Panc1 (cell line): ENCODE measurements at regions not wholly inside any gene's neighbourhood (a gene's known extent, or its start where the extent isn't known, plus 50 kb on each side); places are given as distances from the start of the nearest gene placed in this dataset.

Source experiments
- ATAC-seq: fragments of 200-7000 bp; cut with Tn5 transposase; 2 replicates; pipeline ENCODE4 v1.9.1; 2020; ENCODE audit warnings: mild to moderate bottlenecking, moderate library complexity
- BruUV-seq: library from RNA; stranded (reverse); fragments of 400-500 nt; replicated peaks from 2 replicates; lab custom pipeline; 2021; lab: Mats Ljungman, UMichigan
- CTCF ChIA-PET: fragments of 300-600 bp; sonication (Branson Sonifier 250); formaldehyde crosslinking; loops from one replicate; lab custom pipeline; 2022; ENCODE audit warnings: antibody characterized with exemption; lab: Charles Lee
- POLR2A ChIA-PET: fragments of 300-600 bp; sonication (Branson Sonifier 250); formaldehyde crosslinking; loops from one replicate; lab custom pipeline; 2022; ENCODE audit warnings: antibody characterized with exemption; lab: Charles Lee
- DNase-seq: peaks from one replicate; pipeline ENCODE4 v3.0.0-alpha.2; 2010; ENCODE audit warnings: low read depth, low spot score
- H3K27ac ChIP-seq: 2 replicates; pipeline ENCODE4 v1.5.1; 2011; ENCODE audit warnings: mild to moderate bottlenecking, low read length, inconsistent platforms
- H3K27me3 ChIP-seq: fragments of 200-500 bp; sonication (Bioruptor generic); 2 replicates; pipeline ENCODE4 v1.6.0; 2014; ENCODE audit warnings: low read length, inconsistent platforms; ENCODE audit not compliant: control insufficient read depth, insufficient read depth
- H3K36me3 ChIP-seq: fragments of 200-500 bp; sonication (Bioruptor generic); 2 replicates; pipeline ENCODE4 v1.5.1; 2014; ENCODE audit warnings: inconsistent platforms, mild to moderate bottlenecking, low read length, moderate library complexity; ENCODE audit not compliant: control insufficient read depth, insufficient read depth
- H3K4me1 ChIP-seq: 2 replicates; pipeline ENCODE4 v1.5.1; 2011; ENCODE audit warnings: inconsistent platforms, mild to moderate bottlenecking, low read length, moderate library complexity; ENCODE audit not compliant: control insufficient read depth, insufficient read depth
- H3K4me3 ChIP-seq, 2 experiments: 2 replicates each; pipeline ENCODE4 v1.5.1; 2011 to 2012; ENCODE audit warnings: low read depth in 2 of 2, low read length in 2 of 2, mild to moderate bottlenecking in 2 of 2, inconsistent platforms in 1 of 2, moderate library complexity in 1 of 2
- H3K9me3 ChIP-seq: fragments of 200-500 bp; sonication (Bioruptor generic); 2 replicates; pipeline ENCODE4 v1.5.1; 2014; ENCODE audit warnings: low read depth, mild to moderate bottlenecking, inconsistent platforms, low read length, moderate library complexity; ENCODE audit not compliant: control insufficient read depth, insufficient read depth
- CTCF ChIP-seq: fragments of 450-650 bp; IDR thresholded peaks from 2 replicates; pipeline ENCODE4 v1.5.1; 2017; ENCODE audit warnings: mild to moderate bottlenecking
- POLR2AphosphoS5 ChIP-seq: IDR thresholded peaks from 2 replicates; pipeline ENCODE4 v1.6.1; 2012; ENCODE audit warnings: mild to moderate bottlenecking, low read depth, low read length, moderate library complexity
- REST ChIP-seq, 2 experiments: IDR thresholded peaks; 2 replicates each; pipeline ENCODE4 v1.6.1; 2011 to 2012; ENCODE audit warnings: low read depth in 2 of 2, control low read depth in 1 of 2, low read length in 1 of 2, mild to moderate bottlenecking in 1 of 2, moderate library complexity in 1 of 2; ENCODE audit not compliant: insufficient read depth in 1 of 2
- SIN3A ChIP-seq: IDR thresholded peaks from 2 replicates; pipeline ENCODE4 v1.6.1; 2012; ENCODE audit warnings: low read depth, mild to moderate bottlenecking, low read length, moderate library complexity, borderline replicate concordance; ENCODE audit not compliant: insufficient read depth
- TCF7L2 ChIP-seq: IDR thresholded peaks from 2 replicates; pipeline ENCODE4 v1.6.1; 2011; ENCODE audit warnings: mild to moderate bottlenecking, low read depth, low read length, inconsistent platforms
- in situ Hi-C: cut with HindIII; loops from 2 replicates; pipeline ENCODE4 v1.10.0; 2016; ENCODE audit warnings: low sequenced_read_pairs, low pct_unique_long_range_greater_than_20kb
- intact Hi-C: fragments of 100-400 bp; cut with micrococcal nuclease; formaldehyde crosslinking; loops from one replicate; pipeline ENCODE4 v1.10.0; 2022; ENCODE audit not compliant: unreplicated experiment

DNA sequence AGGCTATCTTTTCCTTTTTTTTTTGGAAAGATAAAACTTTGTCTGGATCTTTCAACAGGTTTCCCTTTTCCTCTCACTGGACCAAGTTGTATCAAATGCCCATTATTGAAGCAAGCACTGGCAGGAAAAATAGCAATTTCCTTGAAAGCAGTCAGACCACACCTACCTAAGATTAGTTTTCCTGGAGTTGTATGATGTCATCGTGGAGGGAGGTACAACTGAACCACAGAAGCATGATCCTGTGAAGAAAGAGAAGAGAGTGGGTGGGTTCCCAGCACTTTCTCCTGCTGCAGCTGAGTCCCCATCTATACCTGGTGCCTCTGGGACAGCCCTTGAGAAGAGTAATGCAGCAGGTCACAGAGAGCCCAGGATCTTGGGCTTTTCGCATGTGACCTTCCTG, 63.6 kb upstream of the ERCC4 start:
- no peaks in the 10 kb centered on the region for H3K36me3 ChIP-seq
- TF ChIP-seq SIN3A (no peak), TCF7L2 (no peak), CTCF (no peak), POLR2AphosphoS5 (no peak), REST (IDR thresholded peaks at IDR 0.05; ENCODE audit: insufficient read depth in 1 of 2, low read depth in 2 of 2, low read length in 1 of 2) (no peak)
- intact Hi-C loops (no loop called here), in situ Hi-C loops (no loop called here)
- H3K27me3 ChIP-seq, result peaks cover 20% of the 10 kb centered on the region
- ChIA-PET POLR2A (no interaction called here), CTCF (no interaction called here)
- DNase-seq (no peak), ATAC-seq (no peak)
- no peaks in the 10 kb centered on the region for H3K4me1 ChIP-seq
- no peak overlapping the region for H3K27ac ChIP-seq
- H3K9me3 ChIP-seq, result no peaks in the 10 kb centered on the region
- BruUV-seq, result no TSS peak
- H3K4me3 ChIP-seq, result no peak overlapping the region

GRCh38 chr16:13856811-13857511, 63.0 kb upstream of the ERCC4 start:
- TF ChIP-seq REST (IDR thresholded peaks at IDR 0.05; ENCODE audit: insufficient read depth in 1 of 2, low read depth in 2 of 2, low read length in 1 of 2) (no peak), SIN3A (no peak), CTCF (no peak), TCF7L2 (no peak), POLR2AphosphoS5 (no peak)
- Histone ChIP-seq H3K36me3 (no peaks in the 10 kb centered on the region), H3K9me3 (no peaks in the 10 kb centered on the region), H3K4me1 (no peaks in the 10 kb centered on the region), H3K4me3 (no peak overlapping the region), H3K27me3 (peaks cover 20% of the 10 kb centered on the region), H3K27ac (no peak overlapping the region)
- intact Hi-C loops (no loop called here), in situ Hi-C loops (no loop called here)
- ChIA-PET CTCF (no interaction called here), POLR2A (no interaction called here)
- ATAC-seq, result no peak
- no TSS peak for BruUV-seq
- no peak for DNase-seq
